HG03521 (cell line): ENCODE measurements at regions not wholly inside any gene's neighbourhood (a gene's known extent, or its start where the extent isn't known, plus 50 kb on each side); places are given as distances from the start of the nearest gene placed in this dataset.
"Not testable (repeated sequence)": the region's sequence is repeated elsewhere in the genome, so short reads cannot be mapped to it uniquely, and the experiment has no call there.

Experiments
- ATAC-seq: cut with Tn5 transposase; IDR thresholded peaks from one replicate; pipeline ENCODE4 v1.9.1; 2021; ENCODE audit warnings: mild to moderate bottlenecking, moderate library complexity; ENCODE audit not compliant: unreplicated experiment

- ATAC-seq = no peak
Observed at GRCh38 chr3:20747741-20748140, 561.7 kb upstream of the SGO1 start.

- no peak for ATAC-seq
Observed at GRCh38 chr3:20743553-20744321, 557.7 kb upstream of the SGO1 start.

- no peak for ATAC-seq
Observed at GRCh38 chr3:20742903-20743552, 557.0 kb upstream of the SGO1 start.

- ATAC-seq = no peak
Observed at GRCh38 chr3:20741381-20741780, 555.4 kb upstream of the SGO1 start.

- no peak for ATAC-seq
Observed at GRCh38 chr3:20739814-20740213, 553.8 kb upstream of the SGO1 start.

GRCh38 chr3:20736287-20736852 is 550.4 kb upstream of the SGO1 start:
- no peak for ATAC-seq

- no peak for ATAC-seq
Observed at GRCh38 chr3:20729185-20729584, 543.2 kb upstream of the SGO1 start.

GRCh38 chr3:20726786-20727185 is 540.8 kb upstream of the SGO1 start:
- no peak for ATAC-seq

- no peak for ATAC-seq
Observed at GRCh38 chr3:20724241-20724640, 538.2 kb upstream of the SGO1 start.

- ATAC-seq = not testable (repeated sequence)
Observed at GRCh38 chr3:20716425-20716824, 530.4 kb upstream of the SGO1 start.

GRCh38 chr3:20701641-20702040 is 515.6 kb upstream of the SGO1 start:
- no peak for ATAC-seq

GRCh38 chr3:20700714-20701113 is 514.7 kb upstream of the SGO1 start:
- no peak for ATAC-seq

GRCh38 chr3:20698896-20699295 is 512.9 kb upstream of the SGO1 start:
- no peak for ATAC-seq

GRCh38 chr3:20696388-20697150 is 510.6 kb upstream of the SGO1 start:
- no peak for ATAC-seq

- no peak for ATAC-seq
Observed at GRCh38 chr3:20692675-20693074, 506.7 kb upstream of the SGO1 start.

- ATAC-seq = no peak
Observed at GRCh38 chr3:20683910-20684309, 497.9 kb upstream of the SGO1 start.

GRCh38 chr3:20682573-20682972 is 496.6 kb upstream of the SGO1 start:
- no peak for ATAC-seq

GRCh38 chr3:20680990-20681628 is 495.1 kb upstream of the SGO1 start:
- no peak for ATAC-seq

GRCh38 chr3:20673866-20674265 is 487.9 kb upstream of the SGO1 start:
- no peak for ATAC-seq

- ATAC-seq = no peak
Observed at GRCh38 chr3:20669675-20670074, 483.7 kb upstream of the SGO1 start.

- no peak for ATAC-seq
Observed at GRCh38 chr3:20669184-20669583, 483.2 kb upstream of the SGO1 start.
